DMS79 (cell line): ENCODE measurements at regions not wholly inside any gene's neighbourhood (a gene's known extent, or its start where the extent isn't known, plus 50 kb on each side); places are given as distances from the start of the nearest gene placed in this dataset.

Experiments
- DNase-seq: peaks from one replicate; lab custom pipeline; 2025; lab: John Stamatoyannopoulos, UW

GRCh38 chr11:82373781-82374542, 359.7 kb downstream of the FAM181B start:
- DNase-seq, result no peak

DNA sequence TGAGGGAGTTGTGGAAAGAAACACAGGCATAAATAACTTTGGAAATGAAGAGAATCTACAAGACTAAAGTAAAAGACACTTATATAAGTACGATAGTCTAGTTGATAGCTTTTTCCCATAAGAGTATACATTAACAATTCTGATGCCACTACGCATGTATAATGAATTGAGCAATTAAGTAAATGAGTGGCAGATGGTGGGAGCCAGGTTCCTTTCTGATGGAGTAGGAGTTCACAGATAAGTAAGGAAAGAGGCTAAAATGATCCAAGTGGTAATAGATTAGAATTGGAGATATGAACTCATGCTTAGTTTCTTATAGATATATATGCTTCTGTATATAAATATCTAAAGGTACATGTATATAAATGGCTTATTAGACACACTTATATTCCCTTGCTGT, 368.3 kb downstream of the FAM181B start:
- no peak for DNase-seq

GRCh38 chr11:82356316-82356715, 377.3 kb downstream of the FAM181B start:
- no peak for DNase-seq

DNA sequence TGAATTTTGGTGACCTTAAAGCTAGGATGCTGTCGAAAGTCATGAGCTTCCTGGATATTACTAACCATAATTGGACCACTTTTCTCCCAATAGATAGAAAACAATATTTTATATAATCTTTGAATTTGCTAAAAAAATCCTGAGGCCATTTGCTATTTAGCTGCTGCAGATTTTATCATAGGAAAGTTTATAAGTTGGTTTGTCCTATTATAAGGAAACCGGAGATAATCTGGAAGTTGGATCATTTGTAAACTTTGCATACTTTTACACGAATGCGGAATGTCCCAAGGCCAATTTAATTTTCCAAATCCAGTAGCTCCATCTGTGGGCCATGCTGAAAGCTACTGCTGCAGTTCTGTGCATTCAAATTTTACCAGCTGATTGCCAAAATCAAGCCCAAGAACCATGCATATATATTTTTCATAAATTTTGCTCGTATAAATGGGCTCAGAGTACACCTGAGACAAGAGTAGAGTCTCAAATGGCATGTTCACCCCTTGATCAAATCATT, 378.3 kb downstream of the FAM181B start:
- no peak for DNase-seq

GRCh38 chr11:82326853-82327252, 406.8 kb downstream of the FAM181B start:
- DNase-seq, result no peak

DNA sequence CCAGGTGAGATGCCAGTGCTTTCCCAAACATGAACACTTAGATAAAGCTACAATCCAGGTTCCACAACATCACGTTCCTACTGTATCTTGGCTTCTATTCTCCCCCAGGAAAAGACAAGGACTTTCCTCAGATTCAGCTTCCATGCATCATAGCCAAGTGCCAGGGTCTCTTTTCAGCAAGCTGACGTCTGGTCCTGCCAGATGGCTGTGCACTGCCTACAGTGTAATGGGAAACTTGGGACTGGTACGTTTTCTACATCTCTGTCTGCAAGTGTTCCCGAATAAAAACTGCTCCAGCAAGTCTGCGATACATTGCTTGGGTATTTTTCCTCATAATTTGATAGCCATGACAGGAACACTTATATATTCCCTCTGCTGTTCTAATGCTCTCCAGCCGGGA, 412.5 kb downstream of the FAM181B start:
- DNase-seq, result no peak

GRCh38 chr11:82315093-82315492, 418.6 kb downstream of the FAM181B start:
- DNase-seq, result no peak

DNA sequence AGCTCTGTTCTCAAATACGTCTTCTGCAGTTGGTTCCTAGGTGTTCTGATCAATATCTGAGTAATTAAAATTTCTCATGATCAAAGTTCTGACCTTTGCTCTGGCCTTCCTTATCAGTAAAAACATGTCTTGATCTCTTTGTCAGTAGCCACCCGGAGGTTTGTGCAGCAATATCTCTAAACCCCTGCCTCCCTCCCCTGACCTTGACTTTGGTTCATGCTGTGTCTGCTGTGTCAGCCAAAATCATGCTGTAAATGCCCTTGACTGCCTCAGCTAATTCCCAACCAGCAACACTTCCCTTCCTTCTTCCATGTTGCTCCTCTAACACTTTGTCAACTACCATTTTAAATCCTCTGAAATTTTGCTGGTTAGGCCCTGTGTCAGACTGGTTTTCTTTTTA, 424.7 kb downstream of the FAM181B start:
- DNase-seq, result no peak

DNA sequence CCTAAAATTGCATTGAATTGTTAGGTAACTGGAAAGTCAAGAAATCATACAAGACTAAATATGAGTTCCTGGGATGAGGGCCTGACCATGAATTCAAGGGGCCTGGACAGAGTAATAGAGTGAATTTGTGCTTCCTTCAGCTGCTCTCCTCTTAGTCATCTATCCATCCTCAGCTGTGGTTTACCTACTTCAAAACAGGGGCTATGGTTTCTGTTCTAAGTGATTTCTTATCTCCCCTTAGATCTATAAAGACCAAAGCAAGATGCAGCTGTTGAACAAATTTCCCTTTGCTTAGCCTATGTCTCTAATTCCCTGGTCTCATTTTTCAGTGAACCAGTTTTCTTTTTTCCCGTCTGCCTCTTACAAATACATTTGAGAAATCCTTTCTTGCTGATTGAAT, 428.5 kb downstream of the FAM181B start:
- no peak for DNase-seq

GRCh38 chr11:82303671-82304070, 430.0 kb downstream of the FAM181B start:
- DNase-seq, result no peak

- no peak for DNase-seq
Observed at GRCh38 chr11:82288471-82288870, 445.2 kb downstream of the FAM181B start.

DNA sequence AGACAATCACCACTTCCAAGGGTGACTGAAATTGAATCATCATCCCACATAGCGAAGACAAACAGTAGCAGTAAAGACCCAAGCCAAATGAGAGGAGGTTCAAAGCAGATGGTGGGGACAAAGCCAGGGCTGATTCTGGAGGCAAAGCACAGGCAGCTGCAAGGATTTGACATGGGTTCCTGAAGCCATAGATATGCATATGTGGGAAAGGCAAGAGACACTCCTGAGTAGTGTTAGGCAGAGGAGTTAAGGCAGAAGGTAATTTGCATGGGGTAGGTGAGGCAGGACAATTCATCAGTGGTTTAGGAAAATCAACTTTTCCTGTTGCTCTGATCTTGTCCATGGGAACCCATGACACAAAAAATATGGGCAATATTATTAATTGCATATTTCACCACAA, 462.8 kb downstream of the FAM181B start:
- no peak for DNase-seq

GRCh38 chr11:82268627-82269026, 465.0 kb downstream of the FAM181B start:
- DNase-seq, result no peak

DNA sequence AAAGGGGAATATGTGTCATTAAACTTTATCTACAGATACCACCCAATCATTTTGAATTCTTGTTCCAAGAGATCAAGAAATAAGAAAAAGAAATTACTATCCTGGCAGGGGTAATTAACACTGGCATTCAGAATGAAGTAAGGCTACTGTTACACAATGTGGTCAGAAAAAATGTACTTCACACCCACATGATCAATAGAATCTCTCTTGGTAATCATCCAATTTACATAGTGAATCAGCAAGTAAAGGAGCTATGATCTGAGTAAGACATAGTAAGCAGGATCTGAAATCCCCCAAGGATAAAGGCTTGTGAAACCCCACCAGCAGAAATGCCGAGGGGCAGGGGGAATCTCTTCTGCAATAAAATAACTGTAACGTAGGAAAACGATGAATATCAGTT, 466.5 kb downstream of the FAM181B start:
- DNase-seq, result no peak

DNA sequence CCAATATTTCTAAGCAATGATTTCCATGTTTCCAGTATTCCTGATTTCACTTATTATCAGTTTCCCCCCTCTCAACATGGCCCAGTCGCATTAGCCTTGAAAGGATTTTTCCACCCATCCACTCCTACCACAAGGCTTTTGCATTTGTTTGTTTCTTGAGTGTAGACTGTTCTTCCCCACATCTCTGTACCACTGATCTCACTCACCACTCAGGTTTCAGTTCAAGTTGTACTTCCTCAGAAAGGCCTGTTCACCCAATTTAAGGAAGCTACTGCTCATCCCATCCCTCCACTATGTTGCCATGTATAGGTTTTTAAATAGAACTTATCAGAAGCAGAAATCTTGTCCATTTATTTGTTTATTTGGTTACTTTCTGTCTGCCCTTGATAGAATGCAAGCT, 472.3 kb downstream of the FAM181B start:
- DNase-seq, result no peak

- DNase-seq, result no peak
Observed at GRCh38 chr11:82250047-82250446, 483.6 kb downstream of the FAM181B start.

GRCh38 chr11:82246926-82247325, 486.7 kb downstream of the FAM181B start:
- no peak for DNase-seq

GRCh38 chr11:82239498-82239897, 494.2 kb downstream of the FAM181B start:
- DNase-seq, result no peak

DNA sequence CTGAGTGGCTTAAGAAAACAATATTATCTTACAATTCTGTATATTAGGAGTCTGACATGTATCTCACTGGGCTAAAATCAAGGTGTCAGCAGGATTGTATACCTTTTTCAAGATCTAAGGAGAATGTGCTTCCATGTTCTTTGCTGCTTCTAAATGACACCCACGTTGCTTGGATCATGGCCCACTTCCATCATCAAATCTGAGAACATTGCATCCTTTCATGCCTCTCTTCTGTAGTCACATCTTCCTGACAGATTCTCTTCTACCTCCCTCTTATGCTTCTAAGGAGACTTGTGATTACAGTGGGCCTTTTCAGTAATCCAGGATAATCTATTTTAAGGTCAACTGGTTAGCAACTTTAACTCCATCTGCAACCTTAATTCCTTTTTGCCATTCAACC, 499.4 kb downstream of the FAM181B start:
- DNase-seq, result no peak

GRCh38 chr11:82233201-82233600, 500.5 kb downstream of the FAM181B start:
- DNase-seq, result no peak

DNA sequence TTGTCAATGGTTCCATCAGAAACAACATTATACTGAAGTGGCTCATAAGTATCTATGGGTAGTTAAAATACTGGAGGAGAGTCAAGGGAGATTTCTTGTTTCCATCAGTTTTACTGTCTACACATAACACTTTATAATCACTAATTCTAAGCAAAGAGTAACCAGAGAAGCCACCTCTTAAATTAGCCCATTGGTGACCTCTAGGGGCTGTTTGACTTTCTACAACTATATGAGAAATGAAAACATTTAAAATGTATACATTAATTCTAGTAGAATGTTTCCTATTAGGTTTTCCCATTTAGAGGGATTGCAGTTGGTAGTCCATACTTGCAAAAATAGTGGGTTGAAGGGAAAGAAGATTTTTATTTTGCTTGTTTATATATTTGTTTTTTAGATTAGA, 504.3 kb downstream of the FAM181B start:
- no peak for DNase-seq

DNA sequence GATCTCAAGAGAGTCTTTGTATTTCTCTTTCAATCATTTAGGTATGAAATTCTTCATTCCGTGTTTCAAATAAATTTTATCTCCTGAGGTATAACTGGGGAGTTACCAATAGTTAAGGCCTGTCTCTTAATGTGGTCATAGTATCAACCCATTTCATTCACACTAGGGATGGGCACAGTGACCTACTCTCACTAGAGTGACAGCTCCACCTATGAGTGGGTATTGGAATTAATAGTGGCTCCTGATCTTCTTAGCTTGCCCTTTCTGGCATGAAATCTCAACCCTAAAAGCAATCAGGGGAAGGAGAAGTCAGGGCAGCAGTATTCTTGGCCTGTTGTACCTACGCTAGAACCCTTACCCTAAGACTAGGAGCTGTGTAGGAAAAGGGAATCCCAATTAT, 507.7 kb downstream of the FAM181B start:
- no peak for DNase-seq

DNA sequence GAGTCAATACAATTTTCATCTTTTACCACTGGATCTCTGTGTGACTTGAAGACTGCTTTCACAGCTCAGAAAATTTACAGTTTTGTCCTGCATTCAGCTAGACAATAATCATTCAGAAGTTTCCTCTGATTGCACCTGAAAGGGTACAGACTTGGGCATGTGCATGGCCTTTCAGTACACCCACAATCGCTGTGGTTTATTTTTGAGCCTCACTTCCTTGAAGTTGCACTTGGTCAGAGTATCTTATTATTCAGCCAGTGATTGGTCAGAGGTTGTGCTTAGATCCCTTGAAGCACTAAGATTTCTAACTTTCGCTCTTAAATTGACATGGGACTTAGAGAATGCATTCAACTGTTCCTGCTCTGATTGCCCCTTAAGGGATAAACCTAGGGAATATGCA, 508.2 kb downstream of the FAM181B start:
- DNase-seq, result no peak

DNA sequence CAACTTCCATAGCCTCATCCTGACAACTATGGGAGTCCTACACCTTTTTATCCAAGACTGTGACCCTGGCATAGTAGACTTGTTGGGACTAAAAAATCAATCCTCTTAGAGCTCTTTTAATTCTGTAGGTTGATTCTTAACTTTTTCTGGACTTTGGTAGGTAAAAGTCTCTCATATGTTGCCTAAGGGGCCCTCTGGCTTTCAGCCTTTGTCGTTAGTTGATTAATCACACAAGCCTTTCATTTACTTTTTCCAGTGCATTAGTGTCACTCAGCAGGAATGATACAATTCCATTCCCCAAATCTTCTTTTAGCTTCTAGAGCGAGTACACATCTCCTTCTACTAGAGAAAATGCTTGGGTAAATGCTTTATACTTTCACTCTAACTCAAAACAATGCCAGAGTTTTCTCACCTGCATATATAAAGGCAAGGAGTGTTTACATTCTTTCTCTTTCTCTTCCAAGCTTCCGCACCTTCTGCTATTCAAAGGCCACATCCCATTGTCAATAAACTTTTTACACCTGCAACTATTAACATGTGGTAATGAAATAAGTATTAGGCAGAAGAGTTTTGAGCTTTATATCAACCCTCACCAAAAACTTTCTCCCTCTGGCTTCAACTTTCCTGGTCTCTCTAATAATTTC, 516.6 kb downstream of the FAM181B start:
- no peak for DNase-seq
